HG03060 (cell line): ENCODE measurements at regions not wholly inside any gene's neighbourhood (a gene's known extent, or its start where the extent isn't known, plus 50 kb on each side); places are given as distances from the start of the nearest gene placed in this dataset.

Source experiments
- ATAC-seq: cut with Tn5 transposase; IDR thresholded peaks from one replicate; pipeline ENCODE4 v1.9.1; 2021; ENCODE audit warnings: low read depth, moderate number of reproducible peaks; ENCODE audit not compliant: unreplicated experiment

DNA sequence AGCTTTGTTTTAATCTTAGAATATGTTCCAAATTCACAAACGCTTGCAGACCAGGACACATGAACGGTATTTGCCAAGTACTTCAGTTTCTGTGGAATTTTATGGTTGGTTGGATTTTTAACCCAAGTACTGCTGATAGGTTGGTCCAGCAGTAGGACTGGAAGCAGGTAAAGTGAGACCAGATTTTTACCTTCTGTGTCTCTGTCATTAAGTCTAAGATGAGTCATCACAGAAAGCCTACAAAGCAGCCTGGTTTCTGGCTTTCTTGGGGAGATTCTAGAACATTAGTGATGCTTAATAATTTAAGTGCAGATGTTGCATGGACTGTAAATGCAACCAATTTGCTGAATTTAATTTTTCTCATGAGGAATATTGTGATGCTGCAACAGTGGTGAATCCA lies 100.5 kb downstream of the SCG2 start:
- no peak for ATAC-seq

DNA sequence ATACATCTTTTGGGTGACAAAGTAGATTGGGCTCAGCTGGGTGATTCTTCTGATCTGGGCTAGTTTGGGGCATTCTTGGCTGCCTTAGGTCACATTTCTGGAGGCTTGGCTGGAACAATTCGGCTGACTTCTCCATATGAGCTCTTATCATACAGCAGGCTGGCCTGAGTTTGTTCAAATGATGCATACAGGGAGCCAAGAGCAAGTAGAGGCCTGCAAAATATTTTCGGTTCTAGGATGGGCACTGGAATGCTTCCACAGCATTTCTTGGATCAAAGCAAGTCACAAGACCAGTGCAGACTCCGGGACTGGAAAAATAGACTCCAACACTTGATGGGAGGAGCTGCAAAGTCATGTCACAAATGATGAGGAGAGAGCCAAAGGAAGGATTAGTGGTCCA lies 98.4 kb downstream of the SCG2 start:
- no peak for ATAC-seq

DNA sequence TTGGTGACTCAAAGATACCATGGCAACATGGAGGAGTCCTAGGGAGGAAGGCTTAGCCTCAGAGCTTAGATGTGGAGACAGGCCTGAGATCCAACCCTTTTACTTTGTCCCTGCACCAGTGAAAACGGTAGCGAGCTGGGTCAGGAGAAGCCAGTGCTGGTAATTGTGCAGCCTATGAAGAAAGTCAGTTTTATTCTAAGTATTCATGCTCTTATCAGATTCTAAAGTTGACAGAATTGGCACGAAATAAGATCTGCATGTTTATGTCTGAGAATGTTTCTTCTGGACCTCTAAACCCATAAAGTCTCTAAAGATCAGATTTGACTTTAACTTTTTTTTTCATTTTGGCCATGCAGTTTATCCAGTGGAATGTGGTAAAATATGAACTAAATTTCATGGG lies 93.8 kb downstream of the SCG2 start:
- ATAC-seq: no peak

DNA sequence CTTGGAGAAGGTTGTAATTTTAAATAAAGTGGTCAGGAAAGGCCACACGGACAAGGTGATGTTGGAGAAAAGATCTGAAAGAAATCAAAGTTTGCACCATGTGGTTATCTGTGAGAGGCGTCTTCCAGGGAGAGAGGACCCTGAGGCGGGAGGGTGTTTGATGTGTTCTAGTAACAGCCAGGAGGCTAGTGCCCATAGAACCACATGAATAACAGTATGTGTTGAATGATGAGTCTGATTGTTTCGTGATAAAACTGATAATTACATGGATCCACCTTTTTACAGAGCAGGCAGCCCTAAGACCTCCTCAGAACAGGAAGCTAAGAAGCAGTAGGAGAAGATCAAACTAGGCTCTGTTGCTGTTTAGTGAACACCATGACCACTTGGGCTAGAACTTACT lies 91.4 kb downstream of the SCG2 start:
- no peak for ATAC-seq

DNA sequence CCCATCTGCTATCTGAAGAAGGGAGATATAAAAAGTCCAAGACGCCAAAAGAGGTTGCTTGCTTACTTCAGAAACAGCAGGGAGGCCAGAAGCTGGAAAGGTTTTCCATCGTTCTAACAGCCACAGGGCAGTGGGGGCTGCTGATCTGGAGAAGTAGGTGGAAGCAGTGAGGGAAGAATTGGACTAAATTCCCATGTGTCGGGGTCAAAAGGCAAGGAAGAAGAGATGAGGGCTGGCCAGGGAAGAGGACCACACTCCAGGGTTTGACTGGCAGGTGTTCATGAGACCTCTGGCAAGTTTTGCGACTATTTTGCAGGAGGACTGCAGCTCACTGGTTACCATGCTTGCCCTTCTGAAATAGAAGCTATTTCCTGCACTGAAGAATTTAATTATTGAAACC lies 91.0 kb downstream of the SCG2 start:
- no peak for ATAC-seq

DNA sequence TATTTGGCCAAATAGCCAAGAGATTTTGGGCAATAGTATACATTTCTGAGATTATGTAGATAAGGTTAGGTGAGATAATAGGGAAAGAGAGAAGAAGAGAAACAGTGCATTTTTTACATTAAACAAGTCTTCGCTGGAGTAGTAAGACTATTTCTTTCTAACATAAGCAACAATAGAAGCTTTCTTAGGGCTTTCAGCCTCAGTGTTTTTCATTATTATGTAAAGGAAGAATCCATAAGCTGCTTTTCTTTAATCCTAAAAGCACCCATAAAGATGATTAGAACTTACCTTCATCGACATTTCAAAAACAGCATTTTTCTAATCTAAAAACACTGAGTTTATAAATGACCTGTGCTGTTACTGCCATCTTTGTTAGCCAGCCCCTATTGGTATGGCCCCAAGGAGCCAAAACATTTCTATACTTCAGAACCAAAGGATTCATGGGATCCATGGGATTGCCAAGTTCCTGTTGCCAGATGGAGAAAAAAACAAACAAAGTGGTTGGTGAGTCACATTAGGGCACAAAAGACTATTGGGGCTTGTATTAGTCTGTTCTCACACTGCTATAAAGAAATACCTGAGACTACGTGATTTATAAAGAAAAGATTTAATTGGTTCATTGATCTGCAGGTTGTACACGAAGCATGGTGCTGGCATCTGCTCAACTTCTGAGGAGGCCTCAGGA lies 88.2 kb downstream of the SCG2 start:
- no peak for ATAC-seq

DNA sequence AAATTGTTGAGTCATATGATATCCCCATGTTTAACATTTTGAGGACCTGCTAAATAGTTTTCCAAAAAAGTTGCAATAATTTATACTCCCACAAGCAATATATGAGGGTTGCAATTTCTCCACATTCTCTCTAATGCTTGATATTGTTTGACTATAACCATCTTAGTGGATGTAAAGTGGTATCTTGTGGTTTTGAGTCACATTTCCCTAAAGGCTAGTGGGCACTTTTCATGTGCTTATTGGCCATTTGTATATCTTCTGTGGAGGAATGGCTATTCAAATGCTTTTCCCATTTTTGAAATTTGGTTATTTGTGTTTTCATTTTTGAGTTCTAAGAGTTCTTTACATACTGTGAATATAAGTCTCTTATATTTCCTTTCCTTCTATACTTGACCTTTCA lies 82.7 kb downstream of the SCG2 start:
- ATAC-seq: no peak

DNA sequence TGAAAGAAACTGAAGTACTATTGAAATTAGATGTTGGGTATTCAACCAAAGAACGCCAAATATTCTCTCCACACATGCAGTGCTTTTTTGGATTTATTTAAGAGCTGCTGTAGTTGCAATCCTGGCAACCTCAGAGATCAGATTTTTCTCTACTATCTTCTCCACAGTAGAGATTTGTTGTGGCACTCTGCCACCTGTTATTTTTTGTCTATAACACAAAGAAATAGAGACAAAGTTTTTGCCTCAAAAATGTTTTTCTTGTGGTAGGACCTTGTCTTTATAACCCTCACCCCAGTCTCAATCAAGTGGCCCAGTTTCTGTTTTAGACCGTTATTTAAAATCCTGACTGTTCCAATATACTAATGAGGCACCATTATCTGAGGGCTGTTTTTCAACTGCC lies 79.4 kb downstream of the SCG2 start:
- ATAC-seq: no peak

DNA sequence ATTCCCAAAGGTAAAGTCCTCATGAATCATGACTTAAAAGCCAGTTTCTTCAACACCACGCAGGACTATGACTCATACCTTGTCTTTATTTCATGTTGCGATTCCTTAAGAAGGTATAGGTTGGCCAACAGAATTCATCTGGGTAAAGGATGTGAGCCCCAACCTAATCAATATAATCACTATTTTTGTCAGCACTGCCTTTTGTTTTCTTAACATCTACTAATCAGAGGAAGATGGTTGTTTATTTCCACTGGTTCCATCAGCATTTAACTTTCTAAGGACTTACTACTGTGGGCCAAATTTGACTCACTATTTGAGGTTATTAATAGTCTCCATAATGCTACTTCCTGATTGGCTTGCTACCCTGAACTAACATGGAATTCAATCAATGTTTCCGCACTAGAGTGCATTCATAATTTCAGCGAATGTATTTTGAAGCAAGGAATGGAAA lies 78.6 kb downstream of the SCG2 start:
- ATAC-seq: no peak

DNA sequence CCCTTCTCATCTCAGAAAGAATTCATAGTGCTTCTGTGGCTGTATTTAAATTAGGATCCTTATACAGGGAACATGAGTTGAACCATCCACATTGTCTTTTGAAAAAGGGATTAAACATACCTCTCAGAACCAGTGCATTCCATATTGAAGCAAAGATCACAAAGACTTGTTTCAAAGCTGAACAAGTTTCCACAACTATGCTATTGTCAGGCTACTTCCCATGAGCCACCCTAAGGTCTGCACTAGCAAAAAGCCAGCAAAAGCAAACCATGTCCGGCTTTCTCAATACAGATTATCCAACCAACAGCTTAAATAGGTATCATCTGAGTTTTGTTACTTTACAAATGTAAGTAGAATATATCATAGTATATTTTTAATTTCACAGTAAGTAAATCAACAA lies 78.1 kb downstream of the SCG2 start:
- ATAC-seq: no peak

DNA sequence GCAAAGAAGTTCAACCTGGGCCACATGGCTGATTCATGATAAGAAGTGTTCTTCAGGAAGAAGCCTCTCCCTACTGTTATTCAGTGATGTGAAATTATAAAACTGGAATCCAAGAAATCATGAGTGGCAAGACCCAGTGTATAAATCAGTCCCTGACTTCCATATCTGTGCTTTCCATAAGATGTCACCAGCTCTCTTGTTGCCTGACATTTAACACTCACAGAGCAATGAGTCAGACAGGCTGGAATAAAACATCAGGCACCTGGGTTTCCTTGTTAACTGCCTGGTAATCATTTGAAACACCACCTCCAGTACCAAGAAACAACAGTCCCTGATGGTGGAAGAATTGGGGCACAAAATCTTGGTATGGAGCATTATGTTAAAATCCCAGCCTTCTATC lies 76.1 kb downstream of the SCG2 start:
- ATAC-seq: no peak

DNA sequence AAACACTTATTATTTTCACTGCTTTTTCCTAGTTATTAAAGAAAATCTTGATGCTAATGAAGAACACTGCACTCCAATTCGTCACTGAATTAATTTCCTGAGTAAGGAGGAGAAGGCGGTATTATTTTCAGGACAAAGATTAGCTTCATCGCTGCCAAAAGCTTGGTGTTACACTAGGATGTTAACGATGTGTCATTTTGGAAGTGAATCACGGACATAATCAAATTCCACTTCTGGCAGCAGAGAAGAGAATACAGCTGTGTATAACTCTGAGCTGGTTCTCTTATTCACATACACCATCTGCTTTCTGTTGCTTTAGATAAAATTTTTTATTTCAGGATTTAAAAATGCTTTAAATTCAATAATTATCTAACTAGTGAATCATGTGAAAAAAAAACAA lies 74.1 kb downstream of the SCG2 start:
- ATAC-seq: no peak

DNA sequence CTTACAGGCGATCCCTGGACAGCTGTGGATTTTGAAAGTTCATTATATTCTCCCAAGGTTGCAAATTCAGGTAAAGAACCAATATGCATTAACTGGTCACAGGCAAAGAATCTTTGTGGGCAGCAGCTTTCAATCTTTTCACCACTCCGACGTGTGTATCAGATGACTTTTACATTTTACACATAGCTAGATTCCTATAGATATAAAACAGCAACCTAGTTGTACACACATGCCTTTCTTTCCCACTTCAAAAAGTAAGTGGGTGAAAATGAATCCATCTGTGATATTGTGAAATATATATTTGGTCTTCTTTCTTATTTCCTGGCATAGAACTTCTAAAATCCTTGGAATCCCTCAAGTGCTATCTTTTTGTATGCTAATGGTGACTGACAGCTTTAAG lies 72.5 kb downstream of the SCG2 start:
- no peak for ATAC-seq

DNA sequence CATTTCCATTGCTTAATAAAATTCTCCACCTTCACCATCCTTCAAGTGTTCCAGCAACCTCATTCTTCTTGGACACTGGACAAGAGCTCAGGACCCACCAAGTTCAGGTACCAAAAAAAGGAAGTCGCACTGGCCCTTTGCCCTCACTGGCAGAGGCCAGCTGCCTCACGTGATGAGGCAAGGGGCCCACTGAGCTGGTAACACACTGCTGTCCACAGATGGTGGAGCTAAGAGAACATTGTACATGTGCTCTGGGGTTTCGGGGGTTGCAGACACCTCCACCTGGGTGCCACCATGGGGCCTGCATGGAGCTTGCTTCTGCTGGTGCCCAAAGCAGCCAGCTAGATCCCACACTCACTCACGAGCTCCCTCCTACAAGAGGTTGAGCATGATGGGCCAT lies 71.3 kb downstream of the SCG2 start:
- no peak for ATAC-seq

DNA sequence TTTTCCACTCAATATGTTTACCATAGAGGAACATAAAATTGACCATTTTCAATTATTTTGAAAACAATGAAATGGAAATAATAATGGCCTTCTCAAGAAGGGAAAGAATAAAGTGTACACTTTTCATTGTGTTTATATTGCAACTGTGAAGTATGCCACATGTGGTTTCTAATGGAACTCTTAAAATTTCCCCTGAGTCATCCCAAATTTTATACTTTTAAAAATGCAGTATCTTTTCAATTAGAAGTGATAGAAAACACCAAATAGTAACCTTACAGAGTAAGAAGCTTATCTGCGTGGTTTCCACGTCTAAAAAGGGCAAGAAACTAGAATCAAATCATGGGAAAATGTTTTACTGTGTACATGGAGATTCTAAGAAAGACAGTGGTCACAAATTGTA lies 70.0 kb downstream of the SCG2 start:
- no peak for ATAC-seq

DNA sequence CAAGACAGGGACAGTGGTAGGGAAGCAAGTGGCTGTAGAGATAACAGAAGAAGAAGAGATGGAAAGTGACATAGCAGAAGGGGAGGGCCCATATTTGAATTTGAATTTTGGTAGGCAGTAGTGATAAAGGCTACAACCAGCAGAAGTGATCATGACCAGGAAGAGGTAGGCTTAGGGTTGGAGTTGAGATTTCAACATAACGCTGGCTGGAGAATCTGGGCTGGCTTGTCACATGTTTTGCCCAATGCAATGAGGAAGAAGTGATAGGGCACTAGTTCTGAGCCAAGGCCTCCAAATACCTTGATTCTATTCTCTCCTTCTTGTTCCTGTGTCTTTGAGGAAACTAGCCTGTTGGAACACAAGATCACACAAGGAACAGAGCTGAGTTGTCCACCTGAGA lies 69.4 kb downstream of the SCG2 start:
- no peak for ATAC-seq

DNA sequence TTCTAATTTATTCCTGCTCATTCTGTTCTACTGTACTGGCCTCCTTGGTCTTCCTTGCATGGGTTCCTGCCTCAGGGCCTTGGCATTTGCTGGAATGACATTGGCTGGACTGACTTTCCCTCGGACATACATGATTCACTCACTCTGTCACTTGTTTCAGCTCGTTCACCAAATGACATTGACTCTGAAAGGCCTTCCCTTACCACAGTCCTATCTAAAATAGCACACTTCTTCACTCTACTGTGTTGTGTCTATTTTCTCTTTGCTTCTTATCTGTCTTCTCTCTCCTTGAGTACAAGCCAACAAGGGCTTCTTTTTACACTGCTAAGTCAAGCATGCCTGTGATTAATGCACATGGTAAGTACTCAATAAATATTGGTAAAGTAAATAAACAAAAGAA lies 65.6 kb downstream of the SCG2 start:
- ATAC-seq: no peak

DNA sequence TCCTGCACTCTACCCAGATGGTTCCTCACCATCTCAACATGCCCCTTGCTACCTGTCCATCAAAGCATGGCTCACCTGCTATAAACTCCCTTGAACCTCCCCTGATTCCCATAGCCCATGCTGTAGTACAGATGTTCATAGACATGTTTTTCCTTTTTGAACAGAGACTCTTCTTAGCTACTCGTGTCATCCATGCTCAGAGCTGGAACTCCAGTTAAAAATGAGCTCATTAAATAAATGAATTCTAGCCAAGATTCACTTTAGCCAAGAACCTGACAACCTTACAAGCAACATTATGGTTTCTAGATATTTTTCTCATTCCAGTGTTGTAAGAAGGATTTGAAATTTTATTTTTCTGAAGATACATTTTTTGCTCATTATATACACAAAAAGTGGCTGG lies 65.0 kb downstream of the SCG2 start:
- no peak for ATAC-seq

DNA sequence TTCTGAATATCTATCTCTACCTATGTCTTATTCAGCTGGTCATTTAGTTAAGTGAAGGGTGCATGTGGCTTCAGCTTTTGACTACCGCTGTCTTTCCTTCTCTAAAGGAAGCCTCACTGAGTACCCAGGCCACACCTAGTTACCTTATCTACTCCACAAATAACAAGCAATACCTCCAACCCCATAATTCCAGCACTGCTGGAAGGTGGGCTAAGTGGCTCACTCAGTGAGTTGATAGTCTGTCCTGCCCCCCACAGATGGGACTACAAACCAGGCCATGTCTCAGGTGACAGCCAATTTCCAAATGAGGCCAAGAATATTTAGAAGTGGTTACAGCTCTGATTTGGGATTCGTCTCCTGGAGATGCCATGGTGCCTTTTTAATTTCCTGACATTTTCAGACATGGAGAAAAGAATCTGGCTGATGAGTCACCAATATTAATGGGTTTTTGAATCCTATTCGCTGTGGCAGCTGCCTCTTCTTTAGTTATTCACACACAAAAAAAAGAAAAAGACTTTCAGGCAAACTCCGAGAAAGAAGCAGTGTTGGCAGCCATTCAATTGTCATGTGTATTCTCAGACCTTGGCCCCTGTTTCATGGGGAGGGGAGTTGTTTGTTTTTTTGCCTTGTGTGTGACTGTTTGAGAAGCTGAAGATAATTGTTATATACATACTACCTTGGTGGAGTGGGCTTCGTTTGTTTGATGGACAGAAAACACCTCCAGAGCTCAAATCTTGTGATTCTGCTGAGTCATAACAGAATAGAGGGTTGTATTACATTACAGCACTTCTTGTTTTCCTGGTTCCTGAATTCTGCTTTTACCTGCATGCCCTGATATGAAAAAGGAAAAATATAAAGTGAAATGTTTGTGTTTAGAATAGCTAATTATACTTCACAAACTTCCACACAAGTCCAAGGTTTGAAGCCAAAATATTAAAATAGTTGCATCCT lies 64.2 kb downstream of the SCG2 start:
- ATAC-seq: no peak

DNA sequence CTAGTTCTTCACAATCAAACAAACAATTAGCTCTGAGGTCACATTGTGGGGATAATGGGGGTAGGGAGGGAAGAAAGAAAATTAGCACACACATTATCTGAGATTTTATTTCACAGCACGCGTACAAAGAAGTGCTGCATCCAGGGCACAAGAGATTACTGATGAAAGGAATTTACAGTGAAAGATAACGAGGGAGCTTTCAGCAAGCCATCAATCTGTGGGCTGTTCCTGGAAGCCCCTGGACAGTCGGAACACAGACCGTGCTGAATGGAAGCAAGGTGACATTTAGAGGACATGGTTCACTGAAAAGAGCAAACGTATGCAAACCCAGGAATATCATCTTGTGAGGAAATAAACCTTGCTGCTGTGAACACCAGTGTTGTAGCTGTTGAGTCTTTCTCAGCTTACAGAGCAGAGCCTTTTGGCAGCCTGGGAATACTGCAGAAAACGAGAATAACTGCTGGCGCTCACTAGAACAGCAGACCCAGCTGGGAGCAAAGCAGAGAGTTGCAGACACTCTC lies 63.2 kb downstream of the SCG2 start:
- ATAC-seq: no peak

DNA sequence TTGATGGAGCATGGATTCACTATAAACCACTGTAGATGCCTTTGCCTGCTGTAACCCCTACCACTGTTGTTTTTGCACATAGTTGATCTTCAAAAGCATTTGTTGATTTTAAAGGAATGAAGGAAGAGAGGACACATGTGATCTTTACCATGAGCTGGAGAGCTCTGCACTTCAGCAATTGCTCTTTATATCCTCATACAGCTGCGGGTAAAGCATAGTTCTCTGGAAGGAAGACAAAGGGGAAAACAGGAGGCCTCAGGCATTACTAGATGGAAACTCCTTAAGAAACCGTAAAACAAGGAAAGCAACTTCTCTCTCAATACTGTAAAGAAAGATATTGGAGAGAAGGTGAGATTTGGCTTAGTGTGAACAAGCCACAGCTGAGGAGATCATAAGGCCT lies 60.6 kb downstream of the SCG2 start:
- ATAC-seq: no peak

DNA sequence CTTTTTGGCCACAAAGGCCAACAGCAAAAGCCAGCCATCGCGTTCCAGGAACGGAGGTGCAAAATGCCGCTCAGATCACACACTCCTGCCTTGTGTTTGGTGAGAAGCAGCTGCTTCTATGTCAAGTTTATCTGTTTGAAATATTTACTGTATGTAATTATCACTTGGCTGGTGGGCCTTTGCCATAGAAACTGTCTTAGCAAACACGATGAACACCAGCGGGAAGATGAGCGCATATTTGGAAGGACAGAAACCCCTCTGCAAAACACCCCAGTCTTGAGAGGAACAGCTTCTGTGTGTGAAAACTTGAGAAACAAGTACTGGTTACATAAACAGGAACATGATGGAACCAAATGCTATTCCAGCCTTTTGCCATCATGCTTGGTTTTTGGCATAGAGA lies 59.7 kb downstream of the SCG2 start:
- no peak for ATAC-seq
